SW 1271 (cell line): ENCODE measurements at regions not wholly inside any gene's neighbourhood (a gene's known extent, or its start where the extent isn't known, plus 50 kb on each side); places are given as distances from the start of the nearest gene placed in this dataset.
"Not testable (repeated sequence)": the region's sequence is repeated elsewhere in the genome, so short reads cannot be mapped to it uniquely, and the experiment has no call there.

Source experiments
- DNase-seq, 2 experiments: peaks; one replicate each; lab custom pipeline; 2025; lab: John Stamatoyannopoulos, UW

- DNase-seq, result peak in 1 of 2 experiments; percentile 1
Observed at GRCh38 chr14:106530423-106531107, 1004.2 kb downstream of the TMEM121 start.

DNA sequence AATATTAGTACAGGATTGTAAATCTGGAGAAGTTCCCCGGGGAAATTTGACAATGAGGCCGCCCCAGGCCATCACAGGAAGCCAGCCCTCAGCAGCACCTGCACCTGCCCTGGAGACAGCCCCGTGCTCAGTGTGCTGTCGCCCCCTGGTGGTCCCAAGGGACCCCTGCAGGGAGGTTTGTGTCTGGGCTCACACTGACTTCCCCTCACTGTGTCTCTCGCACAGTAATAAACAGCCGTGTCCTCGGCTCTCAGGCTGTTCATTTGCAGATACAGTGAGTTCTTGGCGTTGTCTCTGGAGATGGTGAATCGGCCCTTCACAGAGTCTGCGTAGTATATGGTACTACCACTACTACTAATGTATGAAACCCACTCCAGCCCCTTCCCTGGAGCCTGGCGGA, 1011.2 kb downstream of the TMEM121 start:
- DNase-seq, result not testable (repeated sequence)

DNA sequence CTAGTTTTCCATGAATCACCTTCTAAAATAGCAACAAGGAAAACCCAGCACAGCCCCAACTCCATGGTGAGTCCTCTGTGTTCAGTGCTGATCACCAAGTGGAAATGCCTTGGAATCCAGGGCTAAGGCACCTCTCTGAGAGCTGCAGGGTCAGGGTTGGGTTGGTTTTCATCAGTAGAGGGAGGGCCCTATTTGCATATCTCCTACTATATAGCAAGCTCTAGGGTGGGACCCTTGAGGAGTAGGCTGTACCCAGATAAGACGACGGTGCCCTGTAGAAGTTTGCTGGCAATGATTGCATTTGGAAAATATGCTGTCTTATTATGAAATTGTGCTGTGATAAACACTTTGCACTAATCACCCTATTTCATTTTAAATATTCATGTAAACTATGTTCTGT, 1011.8 kb downstream of the TMEM121 start:
- DNase-seq, result no peak

DNA sequence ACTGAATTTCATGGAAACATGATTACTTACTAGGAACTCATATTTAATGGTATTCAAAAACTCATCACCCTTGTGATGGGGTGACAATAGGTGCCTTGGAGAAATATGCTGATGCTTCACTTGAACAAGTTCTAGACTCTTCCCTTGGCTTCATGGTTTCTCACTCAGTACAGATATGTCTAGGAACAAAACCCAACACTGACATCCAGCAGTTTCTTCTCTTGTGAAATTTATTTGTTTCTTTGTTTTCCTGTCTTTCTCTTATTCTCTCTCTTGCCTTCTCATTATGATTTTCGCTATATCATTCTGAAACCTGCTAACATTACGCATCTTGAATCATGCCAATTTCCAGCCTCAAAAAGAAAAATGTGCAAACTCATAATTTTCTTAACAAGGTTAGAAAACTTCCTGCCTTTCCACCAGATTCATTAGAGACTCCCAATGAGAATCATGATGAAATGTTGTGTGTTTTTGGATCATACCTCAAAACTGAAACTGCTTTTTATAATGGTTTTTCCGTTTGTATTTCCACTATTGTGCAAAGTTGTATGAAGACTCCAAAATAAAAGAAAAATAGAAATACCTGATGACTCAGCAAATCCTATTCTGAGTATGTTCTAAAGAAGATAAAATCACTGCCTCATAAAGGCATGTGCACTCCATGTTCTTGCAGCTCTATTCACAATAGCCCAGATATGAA, 1021.5 kb downstream of the TMEM121 start:
- no peak for DNase-seq

GRCh38 chr14:106549064-106549463, 1022.7 kb downstream of the TMEM121 start:
- no peak for DNase-seq

- DNase-seq, result peak; percentile 3 to 16
Observed at GRCh38 chr14:106551265-106551664, 1024.9 kb downstream of the TMEM121 start.

DNA sequence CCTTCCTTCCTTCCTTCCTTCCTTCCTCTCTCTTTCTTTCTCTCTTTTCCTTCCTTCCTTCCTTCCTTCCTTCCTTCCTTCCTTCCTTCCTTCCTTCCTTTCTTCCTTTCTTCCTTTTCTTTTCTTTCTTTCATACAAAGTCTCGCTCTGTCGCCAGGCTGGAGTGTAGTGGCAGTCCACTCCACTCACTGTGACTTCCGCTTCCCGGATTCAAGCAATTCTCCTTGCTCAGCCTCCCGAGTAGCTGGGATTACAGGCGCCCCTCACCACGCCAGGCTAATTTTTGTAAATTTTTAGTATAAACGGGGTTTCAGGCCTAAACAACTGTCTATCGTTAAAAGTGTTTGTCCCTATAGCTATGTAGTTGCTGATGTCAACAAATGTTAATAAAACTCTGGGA, 1029.8 kb downstream of the TMEM121 start:
- DNase-seq, result not testable (repeated sequence)

GRCh38 chr14:106556665-106557289, 1030.4 kb downstream of the TMEM121 start:
- DNase-seq, result peak; percentile 30 to 37

DNA sequence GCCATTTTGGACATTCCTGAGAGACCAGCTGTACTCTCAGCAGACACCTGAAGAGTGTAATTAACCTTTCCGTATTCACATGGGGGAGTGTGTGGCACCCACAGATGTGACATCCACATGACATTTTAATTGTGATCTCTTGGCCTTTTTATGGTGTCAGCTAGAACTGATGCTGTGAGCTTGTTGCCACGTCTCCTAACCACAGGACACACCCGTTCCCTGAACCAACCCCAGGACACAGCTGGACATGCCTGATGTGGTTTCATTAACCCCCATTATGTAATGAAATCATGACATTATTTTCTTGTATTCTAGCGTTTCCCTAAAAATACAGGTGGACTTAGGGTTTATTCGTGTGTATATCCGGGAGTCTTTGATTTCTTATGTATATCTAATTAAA, 1036.1 kb downstream of the TMEM121 start:
- DNase-seq, result no peak

DNA sequence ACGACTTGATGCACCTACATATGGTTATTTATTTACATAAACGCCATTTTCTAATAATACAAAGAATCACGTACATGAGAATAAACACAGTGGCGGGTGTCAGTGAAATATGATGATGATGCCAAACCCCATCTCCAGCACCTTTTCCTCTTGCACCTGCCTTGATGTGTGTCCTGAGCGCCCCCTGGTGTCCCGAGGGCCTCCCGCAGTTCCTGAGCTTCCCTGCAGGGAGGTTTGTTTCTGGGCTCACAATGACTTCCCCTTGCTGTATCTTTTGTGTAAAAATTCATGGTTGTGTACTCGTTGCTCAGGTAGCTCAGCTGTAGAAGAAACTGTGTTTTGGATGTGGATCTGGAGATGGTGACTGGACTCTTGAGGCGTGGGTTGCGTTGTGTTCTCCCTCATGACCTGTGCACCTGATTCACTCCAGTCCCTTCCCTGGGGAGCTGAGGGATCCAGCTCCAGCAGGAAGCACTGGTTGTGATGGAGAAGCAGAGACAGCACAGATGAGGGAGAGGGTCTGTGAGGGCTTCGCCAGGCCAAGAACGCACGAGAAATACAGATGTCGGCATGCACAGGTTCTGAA, 1037.8 kb downstream of the TMEM121 start:
- DNase-seq, result peak in 1 of 2 experiments; percentile 50

GRCh38 chr14:106578481-106578880, 1052.1 kb downstream of the TMEM121 start:
- no peak for DNase-seq

GRCh38 chr14:106579084-106579483, 1052.7 kb downstream of the TMEM121 start:
- no peak for DNase-seq

- no peak for DNase-seq
Observed at GRCh38 chr14:106585692-106586091, 1059.3 kb downstream of the TMEM121 start.

DNA sequence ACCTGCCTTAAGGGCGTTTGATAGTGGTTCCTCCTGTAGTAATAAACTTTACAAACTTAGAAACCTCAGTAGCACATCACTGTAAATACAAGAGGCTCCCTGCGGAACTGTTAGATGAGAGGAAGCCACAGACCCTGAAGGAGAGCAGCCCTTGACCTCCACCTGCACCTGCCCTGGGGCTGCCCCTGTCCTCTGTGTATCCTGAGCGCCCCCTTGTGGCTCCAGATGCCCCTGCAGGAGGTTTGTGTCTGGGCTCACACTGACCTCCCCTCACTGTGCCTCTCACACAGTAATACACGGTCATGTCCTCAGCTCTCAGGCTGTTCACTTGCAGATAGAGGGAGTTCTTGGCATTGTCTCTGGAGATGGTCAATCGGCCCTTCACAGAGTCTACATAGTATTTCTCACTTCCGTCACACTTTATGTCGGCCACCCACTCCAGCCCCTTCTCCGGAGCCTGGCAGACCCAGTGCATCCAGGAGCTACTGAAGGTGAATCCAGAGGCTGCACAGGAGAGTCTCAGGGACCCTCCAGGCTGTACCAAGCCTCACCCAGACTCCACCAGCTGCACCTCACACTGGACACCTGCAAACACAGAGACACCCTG, 1059.8 kb downstream of the TMEM121 start:
- peak in 1 of 2 experiments; percentile 25 for DNase-seq

- DNase-seq, result not testable (repeated sequence)
Observed at GRCh38 chr14:106591539-106591938, 1065.2 kb downstream of the TMEM121 start.

- DNase-seq, result not testable (repeated sequence)
Observed at GRCh38 chr14:106592115-106592852, 1065.9 kb downstream of the TMEM121 start.

- no peak for DNase-seq
Observed at GRCh38 chr14:106599209-106599608, 1072.8 kb downstream of the TMEM121 start.

DNA sequence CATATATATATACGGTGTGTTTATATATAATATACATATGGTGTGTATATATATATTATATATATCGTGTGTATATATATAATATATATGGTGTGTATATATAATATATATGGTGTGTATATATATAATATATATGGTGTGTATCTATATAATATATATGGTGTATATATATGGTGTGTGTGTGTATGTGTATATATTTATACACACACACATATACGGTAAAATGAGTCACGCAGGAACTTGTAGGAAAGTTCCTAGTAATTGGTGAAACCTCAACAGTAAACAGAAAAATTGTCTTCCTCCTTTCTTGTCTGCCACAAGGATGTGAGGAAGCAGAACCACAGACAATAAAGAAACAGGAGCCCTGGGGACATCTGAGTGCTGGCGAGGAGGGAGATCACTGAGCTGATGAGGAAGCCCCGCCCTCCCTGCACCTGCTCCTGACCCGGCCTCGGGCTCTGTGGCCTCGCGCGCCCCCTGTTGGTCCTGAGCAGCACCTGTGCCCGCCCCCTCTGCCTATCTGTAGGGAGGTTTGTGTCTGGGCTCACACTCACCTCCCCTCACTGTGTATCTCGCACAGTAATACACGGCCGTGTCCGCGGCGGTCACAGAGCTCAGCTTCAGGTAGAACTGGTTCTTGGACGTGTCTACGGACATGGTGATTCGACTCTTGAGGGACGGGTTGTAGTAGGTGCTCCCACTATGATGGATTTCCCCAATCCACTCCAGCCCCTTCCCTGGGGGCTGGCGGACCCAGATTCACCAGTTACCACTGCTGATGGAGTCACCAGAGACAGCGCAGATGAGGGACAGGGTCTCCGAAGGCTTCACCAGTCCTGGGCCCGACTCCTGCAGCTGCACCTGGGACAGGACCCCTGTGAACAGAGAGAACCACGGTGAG, 1079.4 kb downstream of the TMEM121 start:
- peak in 1 of 2 experiments; percentile 34 for DNase-seq

DNA sequence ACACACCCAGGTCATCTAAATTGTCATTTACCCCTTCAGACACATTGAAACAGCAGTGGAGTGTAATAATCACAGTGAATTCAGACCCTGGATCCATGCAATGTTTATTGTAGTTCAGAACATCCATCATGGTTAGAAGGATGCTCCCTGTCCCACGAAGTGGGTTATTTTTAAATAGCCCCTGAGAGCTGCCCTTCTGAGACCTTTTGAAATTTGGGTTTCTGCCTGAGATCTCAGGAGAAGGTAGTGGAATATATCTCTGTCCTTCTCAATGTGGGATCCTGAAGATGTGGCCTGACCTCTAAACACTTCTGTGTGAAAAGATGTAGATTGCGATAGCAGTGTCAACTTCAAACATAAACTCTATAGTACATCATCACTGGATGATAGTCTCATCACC, 1080.6 kb downstream of the TMEM121 start:
- DNase-seq, result no peak

- DNase-seq, result no peak
Observed at GRCh38 chr14:106610691-106611090, 1084.3 kb downstream of the TMEM121 start.
